GM19023 (cell line): ENCODE measurements at regions not wholly inside any gene's neighbourhood (a gene's known extent, or its start where the extent isn't known, plus 50 kb on each side); places are given as distances from the start of the nearest gene placed in this dataset.

Experiments used
- ATAC-seq: cut with Tn5 transposase; IDR thresholded peaks from one replicate; pipeline ENCODE4 v1.9.1; 2021; ENCODE audit warnings: mild to moderate bottlenecking, moderate library complexity; ENCODE audit not compliant: unreplicated experiment

- ATAC-seq: no peak
Observed at GRCh38 chr2:5914811-5915611, 222.8 kb downstream of the SOX11 start.

GRCh38 chr2:5915881-5916310 is 223.7 kb downstream of the SOX11 start:
- no peak for ATAC-seq

GRCh38 chr2:5921081-5921642 is 229.0 kb downstream of the SOX11 start:
- ATAC-seq: no peak

GRCh38 chr2:5923957-5924945 is 232.1 kb downstream of the SOX11 start:
- ATAC-seq: no peak

- no peak for ATAC-seq
Observed at GRCh38 chr2:5925604-5926003, 233.4 kb downstream of the SOX11 start.

GRCh38 chr2:5926871-5927512 is 234.8 kb downstream of the SOX11 start:
- ATAC-seq: no peak

GRCh38 chr2:5932556-5933469 is 240.6 kb downstream of the SOX11 start:
- ATAC-seq: no peak

GRCh38 chr2:5933669-5934068 is 241.5 kb downstream of the SOX11 start:
- no peak for ATAC-seq

GRCh38 chr2:5937321-5937720 is 245.1 kb downstream of the SOX11 start:
- ATAC-seq: no peak

- ATAC-seq: no peak
Observed at GRCh38 chr2:5937851-5938565, 245.8 kb downstream of the SOX11 start.

- ATAC-seq: no peak
Observed at GRCh38 chr2:5938566-5938896, 246.3 kb downstream of the SOX11 start.

- ATAC-seq: no peak
Observed at GRCh38 chr2:5939553-5939952, 247.4 kb downstream of the SOX11 start.

- ATAC-seq: no peak
Observed at GRCh38 chr2:5940596-5941535, 248.7 kb downstream of the SOX11 start.

- no peak for ATAC-seq
Observed at GRCh38 chr2:5942204-5942603, 250.0 kb downstream of the SOX11 start.

- ATAC-seq: no peak
Observed at GRCh38 chr2:5945742-5946141, 253.6 kb downstream of the SOX11 start.

- no peak for ATAC-seq
Observed at GRCh38 chr2:5946225-5947115, 254.3 kb downstream of the SOX11 start.

GRCh38 chr2:5950736-5951135 is 258.6 kb downstream of the SOX11 start:
- ATAC-seq: no peak
